Right cardiac atrium (tissue), 5 donors: ENCODE measurements at regions not wholly inside any gene's neighbourhood (a gene's known extent, or its start where the extent isn't known, plus 50 kb on each side); places are given as distances from the start of the nearest gene placed in this dataset.
A peak's percentile ranks its signal among the peaks of the same experiment; 100 is the strongest.

Source experiments
- ATAC-seq, 2 donors: fragments of 200-7000 bp; cut with Tn5 transposase; one replicate each; pipeline versions ENCODE4 v1.8.0 to v1.9.1; 2020; ENCODE audit warnings: moderate library complexity in 2 of 2, mild to moderate bottlenecking in 1 of 2
- DNase-seq, 3 donors: peaks; one replicate each; pipeline ENCODE4 v3.0.0-alpha.2; 2020
- H3K27ac ChIP-seq: one replicate; pipeline ENCODE4 v1.5.1; 2013; ENCODE audit warnings: mild to moderate bottlenecking, low read length, control low read depth, moderate library complexity
- H3K27me3 ChIP-seq: one replicate; pipeline ENCODE4 v1.6.1; 2013; ENCODE audit not compliant: control insufficient read depth, insufficient read depth
- H3K4me1 ChIP-seq: one replicate; pipeline ENCODE4 v1.6.1; 2013; ENCODE audit warnings: low read length; ENCODE audit not compliant: control insufficient read depth, insufficient read depth
- H3K4me3 ChIP-seq: one replicate; pipeline ENCODE4 v1.5.1; 2013; ENCODE audit warnings: low read length, control low read depth
- H3K9me3 ChIP-seq: one replicate; pipeline ENCODE4 v1.6.1; 2013; ENCODE audit warnings: low read length; ENCODE audit not compliant: control insufficient read depth
- WGBS: extraction: QIAGEN DNeasy Blood & Tissue Kit; methylation state at CpG from one replicate; pipeline ENCODE4 v1.1.7; 2013; 5-methylcytosine and 5-hydroxymethylcytosine counted together
- intact Hi-C, 4 donors: fragments of 100-400 bp; cut with DNase I; formaldehyde crosslinking; loops; one replicate each; pipeline versions ENCODE4 v1.11.0 to v1.14.0; 2022 to 2023
- donor health status: healthy with polysubstance abuse.
- donor health status: DM: no; HTN: yes; CAD: no.
- donor health status: DM: no; HTN: no; CAD: no.
- donor health status: DM: no; HTN: yes; CAD: no; lungs with severe emphysema.
- donor health status: DM: yes; HTN: yes; CAD: no.

- ATAC-seq, result no peak
- H3K9me3 ChIP-seq, result no peaks in the 10 kb centered on the region
- no peak overlapping the region for H3K27ac ChIP-seq
- H3K4me3 ChIP-seq, result no peak overlapping the region
- 94% methylated on average over 5 of the region's 5 CpGs for WGBS
- no peaks in the 10 kb centered on the region for H3K27me3 ChIP-seq
- DNase-seq, result no peak
- peaks cover 8% of the 10 kb centered on the region for H3K4me1 ChIP-seq
- intact Hi-C loops, result loop anchor here in 1 of 4 donors (10.0 kb wide), 1 partner anchor 179 kb away; no protein-coding TSS in a partner anchor
Observed at GRCh38 chr10:43873717-43874116, 225.0 kb upstream of the ZNF32 start.

- DNase-seq (no peak), ATAC-seq (no peak)
- H3K4me3 ChIP-seq, result no peak overlapping the region
- 97% methylated on average over 6 of the region's 6 CpGs for WGBS
- no peaks in the 10 kb centered on the region for H3K9me3 ChIP-seq
- H3K4me1 ChIP-seq, result peaks cover 4% of the 10 kb centered on the region
- no peak overlapping the region for H3K27ac ChIP-seq
- no peaks in the 10 kb centered on the region for H3K27me3 ChIP-seq
- intact Hi-C loops, result loop anchor here in 1 of 4 donors (10.0 kb wide), 1 partner anchor 178 kb away; no protein-coding TSS in a partner anchor
Observed at GRCh38 chr10:43872644-43873043, 224.0 kb upstream of the ZNF32 start.

- peak overlapping the region; percentile 43 for H3K27ac ChIP-seq
- intact Hi-C loops, result loop anchor here in 1 of 4 donors (10.0 kb wide), 1 partner anchor 177 kb away; no protein-coding TSS in a partner anchor
- DNase-seq (no peak), ATAC-seq (no peak)
- peaks cover 3% of the 10 kb centered on the region for H3K4me1 ChIP-seq
- no peak overlapping the region for H3K4me3 ChIP-seq
- 70% methylated on average over 5 of the region's 5 CpGs for WGBS
- no peaks in the 10 kb centered on the region for H3K9me3 ChIP-seq
- H3K27me3 ChIP-seq, result no peaks in the 10 kb centered on the region
Observed at GRCh38 chr10:43871545-43871944, 222.9 kb upstream of the ZNF32 start.

- Histone ChIP-seq H3K9me3 (no peaks in the 10 kb centered on the region), H3K27ac (peak overlapping the region; percentile 43), H3K4me1 (peaks cover 3% of the 10 kb centered on the region), H3K27me3 (no peaks in the 10 kb centered on the region), H3K4me3 (no peak overlapping the region)
- ATAC-seq, result peak; percentile 56 to 88
- DNase-seq, result peak; percentile 63 to 86 (median 81)
- intact Hi-C loops, result loop anchor here in 1 of 4 donors (10.0 kb wide), 1 partner anchor 176 kb away; no protein-coding TSS in a partner anchor
- 69% methylated on average over 12 of the region's 12 CpGs for WGBS
Observed at GRCh38 chr10:43870968-43871439, 222.3 kb upstream of the ZNF32 start.

- intact Hi-C loops, result loop anchor here in 1 of 4 donors (10.0 kb wide), 1 partner anchor 175 kb away; no protein-coding TSS in a partner anchor
- Histone ChIP-seq H3K4me1 (peaks cover 10% of the 10 kb centered on the region), H3K27me3 (no peaks in the 10 kb centered on the region), H3K9me3 (no peaks in the 10 kb centered on the region), H3K27ac (peak overlapping the region; percentile 65), H3K4me3 (no peak overlapping the region)
- DNase-seq, result no peak
- no peak for ATAC-seq
- 99% methylated on average over 8 of the region's 8 CpGs for WGBS
Observed at GRCh38 chr10:43869669-43870322, 221.1 kb upstream of the ZNF32 start.

GRCh38 chr10:43868952-43869351 is 220.3 kb upstream of the ZNF32 start:
- 91% methylated on average over 6 of the region's 6 CpGs for WGBS
- no peaks in the 10 kb centered on the region for H3K9me3 ChIP-seq
- H3K4me1 ChIP-seq, result peaks cover 18% of the 10 kb centered on the region

GRCh38 chr10:43867667-43868565 is 219.2 kb upstream of the ZNF32 start:
- no peak overlapping the region for H3K4me3 ChIP-seq
- H3K4me1 ChIP-seq, result peaks cover 23% of the 10 kb centered on the region
- ATAC-seq, result no peak
- no peak for DNase-seq
- peak overlapping the region; percentile 31 for H3K27ac ChIP-seq
- WGBS, result 83% methylated on average over 16 of the region's 16 CpGs
- H3K27me3 ChIP-seq, result no peaks in the 10 kb centered on the region
- intact Hi-C loops, result no loop called here
- no peaks in the 10 kb centered on the region for H3K9me3 ChIP-seq

More at GRCh38 chr10:43868952-43869351, 220.3 kb upstream of the ZNF32 start:
- no peaks in the 10 kb centered on the region for H3K27me3 ChIP-seq
- peak overlapping the region; percentile 30 for H3K27ac ChIP-seq
- no peak overlapping the region for H3K4me3 ChIP-seq
- no peak for ATAC-seq
- DNase-seq, result no peak
- intact Hi-C loops, result no loop called here

DNA sequence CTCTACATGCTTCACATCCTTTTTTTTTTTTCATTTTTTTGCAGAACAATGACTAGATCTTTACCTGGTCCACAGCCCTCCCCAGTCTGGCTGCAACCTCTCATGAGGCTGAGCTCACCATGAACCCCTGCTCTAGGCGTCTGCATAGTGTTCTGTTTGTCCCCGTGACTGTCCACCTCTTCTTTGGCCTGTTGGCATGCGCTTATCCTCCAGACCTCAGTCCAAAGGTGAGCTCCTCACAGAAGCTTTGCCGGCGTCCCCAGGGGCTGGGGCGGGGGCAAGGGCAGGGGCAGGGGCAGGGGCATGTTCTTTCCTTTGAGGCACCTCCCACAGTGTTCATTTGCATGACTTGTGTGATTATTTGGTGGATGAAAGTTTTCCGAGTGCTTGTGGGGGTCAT is 218.4 kb upstream of the ZNF32 start:
- no peaks in the 10 kb centered on the region for H3K9me3 ChIP-seq
- intact Hi-C loops, result no loop called here
- DNase-seq (no peak), ATAC-seq (no peak)
- H3K4me1 ChIP-seq, result peaks cover 23% of the 10 kb centered on the region
- WGBS, result 95% methylated on average over 7 of the region's 7 CpGs
- no peaks in the 10 kb centered on the region for H3K27me3 ChIP-seq
- no peak overlapping the region for H3K27ac ChIP-seq
- no peak overlapping the region for H3K4me3 ChIP-seq

GRCh38 chr10:43866712-43867111 is 218.0 kb upstream of the ZNF32 start:
- intact Hi-C loops, result no loop called here
- ATAC-seq (no peak), DNase-seq (no peak)
- 79% methylated on average over 6 of the region's 6 CpGs for WGBS
- Histone ChIP-seq H3K27me3 (no peaks in the 10 kb centered on the region), H3K27ac (no peak overlapping the region), H3K4me3 (no peak overlapping the region), H3K4me1 (peaks cover 23% of the 10 kb centered on the region), H3K9me3 (no peaks in the 10 kb centered on the region)

GRCh38 chr10:43865265-43866135 is 216.8 kb upstream of the ZNF32 start:
- Histone ChIP-seq H3K4me3 (no peak overlapping the region), H3K27me3 (no peaks in the 10 kb centered on the region), H3K4me1 (peaks cover 23% of the 10 kb centered on the region), H3K9me3 (no peaks in the 10 kb centered on the region), H3K27ac (no peak overlapping the region)
- WGBS, result 58% methylated on average over 13 of the region's 13 CpGs
- DNase-seq (no peak), ATAC-seq (peak; percentile 22 to 60)
- intact Hi-C loops, result no loop called here
